ENCODE measurements at regions not wholly inside any gene's neighbourhood (a gene's known extent, or its start where the extent isn't known, plus 50 kb on each side); places are given as distances from the start of the nearest gene placed in this dataset.

DNA sequence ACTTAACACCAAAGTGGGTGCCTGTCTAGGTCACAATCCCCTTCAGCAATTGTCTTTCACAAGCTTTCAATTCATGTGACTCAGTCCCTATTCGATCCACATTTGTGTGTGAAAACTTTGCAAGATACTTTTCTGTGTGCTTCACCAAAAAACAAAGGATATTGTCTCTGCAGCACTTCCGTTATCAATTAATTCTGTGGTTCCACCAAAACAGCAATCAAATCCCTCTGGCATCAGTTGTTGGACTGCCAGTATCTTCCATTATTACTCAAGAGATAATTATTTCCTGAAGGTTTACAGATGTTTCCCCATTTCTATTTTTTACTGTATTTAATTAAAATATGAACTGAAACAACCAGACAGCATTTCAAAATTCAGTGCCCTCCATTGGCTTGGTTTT, 481.4 kb downstream of the SUCLA2 start (continued):
- TF ChIP-seq, protein P1, sequence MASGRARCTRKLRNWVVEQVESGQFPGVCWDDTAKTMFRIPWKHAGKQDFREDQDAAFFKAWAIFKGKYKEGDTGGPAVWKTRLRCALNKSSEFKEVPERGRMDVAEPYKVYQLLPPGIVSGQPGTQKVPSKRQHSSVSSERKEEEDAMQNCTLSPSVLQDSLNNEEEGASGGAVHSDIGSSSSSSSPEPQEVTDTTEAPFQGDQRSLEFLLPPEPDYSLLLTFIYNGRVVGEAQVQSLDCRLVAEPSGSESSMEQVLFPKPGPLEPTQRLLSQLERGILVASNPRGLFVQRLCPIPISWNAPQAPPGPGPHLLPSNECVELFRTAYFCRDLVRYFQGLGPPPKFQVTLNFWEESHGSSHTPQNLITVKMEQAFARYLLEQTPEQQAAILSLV (CRISPR knock-in tag; IDR thresholded peaks at IDR 0.05; ENCODE audit: borderline replicate concordance) = no peak

DNA sequence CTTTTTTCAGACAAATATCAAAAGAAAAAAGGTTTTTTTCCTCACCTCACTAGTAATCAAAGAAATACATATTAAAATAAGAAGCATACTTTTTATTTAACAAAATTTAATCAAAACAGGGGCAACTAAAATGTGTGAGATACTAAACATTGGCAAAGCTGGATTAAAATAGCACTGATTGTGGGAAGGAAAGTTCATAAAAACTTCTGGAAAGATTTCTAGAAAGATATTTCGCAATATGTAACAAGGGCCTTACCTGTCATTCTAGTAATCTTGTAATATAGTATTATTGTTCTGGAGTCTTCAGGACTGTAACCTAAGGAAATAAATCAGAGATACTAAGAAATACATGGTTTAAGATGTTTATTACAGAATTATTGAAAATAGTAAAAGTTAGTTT, 482.5 kb downstream of the SUCLA2 start:
- H2AFZ ChIP-seq (ENCODE audit: low read length) = no peak overlapping the region
- ChIA-PET POLR2A (no interaction called here), CTCF (ENCODE audit: low intra/inter-chr PET ratio, low total read pairs) (no interaction called here)
- no TSS peak for BruUV-seq (replicated peaks)
- ATAC-seq (no peak), DNase-seq (ENCODE audit: low spot score) (no peak), FAIRE-seq (no peak)
- 0% methylated on average over 1 of the region's 1 CpG for WGBS (ENCODE audit: low lambda C conversion rate)
- no peak overlapping the region for H3K4me3 ChIP-seq (replicated peaks in 1 of 3; ENCODE audit: insufficient read depth in 1 of 3, low read depth in 2 of 3, low read length in 3 of 3)
- in situ Hi-C loops (cut with HindIII; ENCODE audit: extremely low pct_ligation_motif_present, low pct_unique_long_range_greater_than_20kb) (no loop called here), intact Hi-C loops (cut with micrococcal nuclease; ENCODE audit: unreplicated experiment) (no loop called here)
- H3K79me2 ChIP-seq (ENCODE audit: insufficient read depth, low read length) = no peaks in the 10 kb centered on the region
- no peaks in the 10 kb centered on the region for H3K36me3 ChIP-seq (replicated peaks in 1 of 2; ENCODE audit: control insufficient read depth in 1 of 2, insufficient read depth in 2 of 2, low read length in 2 of 2)
- no peaks in the 10 kb centered on the region for H4K20me1 ChIP-seq (ENCODE audit: insufficient read depth, low read length)
- no peaks in the 10 kb centered on the region for H3K27me3 ChIP-seq (ENCODE audit: control insufficient read depth in 1 of 2, insufficient read depth in 2 of 2, low read length in 2 of 2)
- H3K9me3 ChIP-seq (ENCODE audit: low read length) = peaks cover 11% of the 10 kb centered on the region
- H3K27ac ChIP-seq (ENCODE audit: extremely low read length, insufficient read depth, low read length) = no peak overlapping the region
- no peaks in the 10 kb centered on the region for H3K4me1 ChIP-seq (ENCODE audit: insufficient read depth, low read length)
- no peak overlapping the region for H3K9ac ChIP-seq (ENCODE audit: insufficient read depth, low read depth, low read length)
- TF ChIP-seq, protein P2, sequence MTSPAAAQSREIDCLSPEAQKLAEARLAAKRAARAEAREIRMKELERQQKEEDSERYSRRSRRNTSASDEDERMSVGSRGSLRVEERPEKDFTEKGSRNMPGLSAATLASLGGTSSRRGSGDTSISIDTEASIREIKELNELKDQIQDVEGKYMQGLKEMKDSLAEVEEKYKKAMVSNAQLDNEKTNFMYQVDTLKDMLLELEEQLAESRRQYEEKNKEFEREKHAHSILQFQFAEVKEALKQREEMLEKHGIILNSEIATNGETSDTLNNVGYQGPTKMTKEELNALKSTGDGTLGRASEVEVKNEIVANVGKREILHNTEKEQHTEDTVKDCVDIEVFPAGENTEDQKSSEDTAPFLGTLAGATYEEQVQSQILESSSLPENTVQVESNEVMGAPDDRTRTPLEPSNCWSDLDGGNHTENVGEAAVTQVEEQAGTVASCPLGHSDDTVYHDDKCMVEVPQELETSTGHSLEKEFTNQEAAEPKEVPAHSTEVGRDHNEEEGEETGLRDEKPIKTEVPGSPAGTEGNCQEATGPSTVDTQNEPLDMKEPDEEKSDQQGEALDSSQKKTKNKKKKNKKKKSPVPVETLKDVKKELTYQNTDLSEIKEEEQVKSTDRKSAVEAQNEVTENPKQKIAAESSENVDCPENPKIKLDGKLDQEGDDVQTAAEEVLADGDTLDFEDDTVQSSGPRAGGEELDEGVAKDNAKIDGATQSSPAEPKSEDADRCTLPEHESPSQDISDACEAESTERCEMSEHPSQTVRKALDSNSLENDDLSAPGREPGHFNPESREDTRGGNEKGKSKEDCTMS (CRISPR knock-in tag; conservative IDR thresholded peaks at IDR 0.05) = no peak
- peak; percentile 61 for TF ChIP-seq CEBPB (IDR thresholded peaks at IDR 0.05; ENCODE audit: borderline replicate concordance, low read depth, low read length)
- no peak overlapping the region for H3K4me2 ChIP-seq (ENCODE audit: low read depth, low read length)

Data from HepG2 (cell line).